ENCODE measurements at regions not wholly inside any gene's neighbourhood (a gene's known extent, or its start where the extent isn't known, plus 50 kb on each side); places are given as distances from the start of the nearest gene placed in this dataset.

DNA sequence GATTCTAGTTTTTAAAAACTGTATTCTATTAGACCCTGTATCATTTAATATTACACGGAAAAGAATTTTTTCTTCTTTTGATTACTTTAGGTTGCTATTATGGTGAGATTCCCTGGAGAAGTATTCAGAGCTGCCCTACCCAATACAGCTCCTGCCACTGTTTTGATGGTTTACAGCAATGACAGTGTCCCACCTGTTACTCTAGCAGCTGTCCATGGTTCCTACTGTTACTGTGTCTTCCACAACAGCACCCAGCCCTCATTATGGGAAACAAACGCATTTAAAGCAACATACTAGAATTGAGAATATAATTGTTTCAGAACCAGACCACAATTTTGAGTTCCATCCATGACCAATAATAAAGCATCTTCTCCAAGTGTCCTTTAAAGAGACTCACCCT lies 450.7 kb downstream of the SHQ1 start:
- peaks cover 64% of the 10 kb centered on the region for H3K4me1 Mint-ChIP-seq (ENCODE audit: low read depth)
- peaks cover 4 to 10% of the 10 kb centered on the region in 2 donors for H3K36me3 Mint-ChIP-seq (ENCODE audit: insufficient read depth in 2 of 2)
- no peaks in the 10 kb centered on the region for H3K9me3 Mint-ChIP-seq
- DNase-seq (no peak), ATAC-seq (replicated peaks in 1 of 2) (no peak)
- no peak overlapping the region for H3K27ac Mint-ChIP-seq
- no peaks in the 10 kb centered on the region for H3K27me3 Mint-ChIP-seq (ENCODE audit: low read depth)
- no peak overlapping the region for H3K4me3 Mint-ChIP-seq

DNA sequence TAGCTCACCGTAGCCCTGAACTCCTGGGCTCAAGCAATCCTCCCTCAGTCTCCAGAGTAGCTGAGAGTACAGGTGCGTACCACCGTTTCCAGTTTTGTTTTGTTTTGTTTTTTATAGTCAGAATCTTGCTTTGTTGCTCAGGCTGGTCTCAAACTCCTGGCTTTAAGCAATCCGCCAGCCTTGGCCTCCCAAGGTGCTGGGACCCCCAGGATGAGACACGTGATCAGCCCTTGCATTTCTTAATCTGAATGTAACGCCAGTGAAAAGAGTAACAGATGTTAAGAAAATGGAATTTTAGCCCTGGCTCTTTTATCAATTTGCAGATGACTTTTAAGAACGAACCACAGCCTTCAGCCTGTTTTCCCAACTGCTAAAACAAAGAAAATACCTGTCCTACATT lies 451.3 kb downstream of the SHQ1 start:
- no peaks in the 10 kb centered on the region for H3K9me3 Mint-ChIP-seq
- no peaks in the 10 kb centered on the region for H3K27me3 Mint-ChIP-seq (ENCODE audit: low read depth)
- DNase-seq (no peak), ATAC-seq (replicated peaks in 1 of 2) (no peak)
- H3K27ac Mint-ChIP-seq = no peak overlapping the region
- H3K36me3 Mint-ChIP-seq (ENCODE audit: insufficient read depth in 2 of 2) = peaks cover 4 to 10% of the 10 kb centered on the region in 2 donors
- no peak overlapping the region for H3K4me3 Mint-ChIP-seq
- peaks cover 63% of the 10 kb centered on the region for H3K4me1 Mint-ChIP-seq (ENCODE audit: low read depth)

DNA sequence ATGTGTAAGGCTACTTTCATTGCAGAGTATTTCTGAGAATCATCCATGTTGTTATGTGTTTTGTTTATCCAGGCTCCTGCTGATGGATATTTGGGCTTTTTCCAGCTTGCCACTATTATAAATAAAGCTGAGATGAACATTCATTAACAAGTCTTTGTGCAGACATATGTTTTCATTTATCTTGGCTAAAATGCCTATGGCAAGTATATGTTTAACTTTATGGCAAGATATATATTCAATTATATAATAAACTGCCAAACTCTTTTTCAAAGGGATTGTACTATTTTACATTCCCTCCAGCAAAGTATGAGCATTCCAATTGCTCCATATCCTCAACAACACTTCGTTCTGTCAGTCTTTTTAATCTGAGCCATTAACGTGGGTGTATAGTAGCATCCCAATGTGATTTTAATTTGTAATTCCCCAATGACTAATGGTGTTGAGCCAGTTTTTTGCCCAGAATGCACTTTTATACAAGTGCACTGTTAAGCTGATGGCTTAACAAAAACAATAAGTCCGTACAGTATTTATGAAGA lies 452.4 kb downstream of the SHQ1 start:
- no peaks in the 10 kb centered on the region for H3K9me3 Mint-ChIP-seq
- DNase-seq = no peak
- peaks cover 56% of the 10 kb centered on the region for H3K4me1 Mint-ChIP-seq (ENCODE audit: low read depth)
- peaks cover 4 to 8% of the 10 kb centered on the region in 2 donors for H3K36me3 Mint-ChIP-seq (ENCODE audit: insufficient read depth in 2 of 2)
- no peaks in the 10 kb centered on the region for H3K27me3 Mint-ChIP-seq (ENCODE audit: low read depth)
- no peak overlapping the region for H3K4me3 Mint-ChIP-seq
- H3K27ac Mint-ChIP-seq = peak overlapping the region; percentile 77
- ATAC-seq (replicated peaks in 1 of 2) = no peak

DNA sequence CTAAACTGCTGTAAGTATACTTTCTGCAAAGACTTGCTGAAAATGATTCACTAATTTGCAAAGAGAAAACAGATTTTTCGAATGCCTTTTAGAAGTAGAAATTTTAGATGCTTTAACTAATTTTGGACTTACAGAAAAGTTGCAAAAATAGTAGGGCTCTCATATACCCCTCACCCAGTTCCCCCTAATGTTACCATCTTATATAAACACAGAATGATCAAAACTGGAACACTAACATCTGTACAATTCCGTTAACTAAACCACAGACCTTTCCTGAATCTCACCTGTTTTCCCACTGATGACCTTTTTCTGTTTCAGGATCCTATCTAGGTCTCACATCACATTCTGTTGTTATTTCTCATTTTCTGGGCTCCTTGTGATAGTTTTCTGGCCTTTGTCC lies 454.8 kb downstream of the SHQ1 start:
- DNase-seq (no peak), ATAC-seq (replicated peaks in 1 of 2) (no peak)
- Mint-ChIP-seq H3K27ac (no peak overlapping the region), H3K4me1 (ENCODE audit: low read depth) (peaks cover 55% of the 10 kb centered on the region), H3K36me3 (ENCODE audit: insufficient read depth in 2 of 2) (peaks cover 0 to 3% of the 10 kb centered on the region in 2 donors), H3K27me3 (ENCODE audit: low read depth) (no peaks in the 10 kb centered on the region), H3K9me3 (no peaks in the 10 kb centered on the region), H3K4me3 (no peak overlapping the region)

DNA sequence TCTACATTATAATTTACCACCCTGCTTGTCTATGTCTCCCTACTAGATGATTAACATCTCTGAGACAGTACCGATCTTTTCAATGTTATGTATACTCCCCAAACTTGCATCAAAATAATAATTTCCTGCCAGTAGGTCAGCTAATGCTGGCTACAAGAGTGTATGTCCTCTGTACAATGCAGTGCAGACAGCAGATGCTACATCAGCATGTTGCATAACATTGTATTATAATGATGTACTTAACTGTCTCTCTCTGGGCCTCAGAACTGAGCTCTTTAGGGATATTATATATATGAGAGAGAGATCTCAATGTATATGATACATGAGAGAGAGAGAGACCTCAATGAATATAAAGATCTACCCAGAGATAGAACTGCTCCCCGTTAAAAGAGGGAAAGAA lies 456.6 kb downstream of the SHQ1 start:
- DNase-seq (no peak), ATAC-seq (replicated peaks in 1 of 2) (no peak)
- Mint-ChIP-seq H3K9me3 (no peaks in the 10 kb centered on the region), H3K4me1 (ENCODE audit: low read depth) (peaks cover 58% of the 10 kb centered on the region), H3K27me3 (ENCODE audit: low read depth) (no peaks in the 10 kb centered on the region), H3K4me3 (no peak overlapping the region), H3K27ac (no peak overlapping the region), H3K36me3 (ENCODE audit: insufficient read depth in 2 of 2) (peaks cover 0 to 3% of the 10 kb centered on the region in 2 donors)

DNA sequence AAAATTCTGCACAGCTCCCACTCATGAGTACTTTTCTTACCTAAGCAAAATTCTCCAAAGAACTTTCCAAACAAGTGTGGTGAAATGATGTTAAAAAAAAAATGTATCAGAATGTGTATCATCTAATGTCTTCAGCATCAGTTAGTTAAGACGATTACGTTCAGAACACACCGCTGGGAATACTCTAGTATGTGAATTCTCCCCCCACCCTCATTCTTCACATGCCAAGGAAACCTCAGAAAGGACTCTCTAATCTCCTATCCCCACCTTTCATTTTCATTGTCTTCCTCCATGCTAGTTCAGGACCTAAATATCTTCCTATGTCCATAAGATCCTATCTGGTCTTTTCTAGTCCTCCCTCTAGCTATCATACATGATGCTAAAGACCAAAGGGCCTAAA lies 457.4 kb downstream of the SHQ1 start:
- ATAC-seq (replicated peaks in 1 of 2) (no peak), DNase-seq (no peak)
- H3K27ac Mint-ChIP-seq = no peak overlapping the region
- no peak overlapping the region for H3K4me3 Mint-ChIP-seq
- H3K36me3 Mint-ChIP-seq (ENCODE audit: insufficient read depth in 2 of 2) = peaks cover 2 to 7% of the 10 kb centered on the region in 2 donors
- H3K9me3 Mint-ChIP-seq = no peaks in the 10 kb centered on the region
- H3K4me1 Mint-ChIP-seq (ENCODE audit: low read depth) = peaks cover 57% of the 10 kb centered on the region
- H3K27me3 Mint-ChIP-seq (ENCODE audit: low read depth) = no peaks in the 10 kb centered on the region

DNA sequence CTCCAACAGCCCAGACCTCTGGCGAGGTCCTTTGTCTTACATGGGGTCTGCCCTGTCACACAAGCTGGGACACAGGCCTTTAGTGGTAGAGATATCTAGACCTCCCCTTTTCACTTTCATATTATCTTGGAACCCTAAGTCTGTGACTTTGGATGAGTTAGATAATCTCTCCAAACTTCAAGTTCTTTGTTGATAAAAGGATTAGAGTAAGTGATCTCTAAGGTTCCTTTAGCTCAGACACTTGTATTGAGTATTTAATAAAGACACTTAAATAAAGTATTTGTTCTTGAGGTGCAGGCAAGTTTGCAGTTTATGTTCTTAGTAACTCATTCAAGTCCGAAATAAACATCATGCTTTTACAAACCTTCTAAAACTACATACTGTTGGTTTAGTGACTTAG lies 459.6 kb downstream of the SHQ1 start:
- Mint-ChIP-seq H3K27ac (no peak overlapping the region), H3K36me3 (ENCODE audit: insufficient read depth in 2 of 2) (peaks cover 2 to 9% of the 10 kb centered on the region in 2 donors), H3K4me1 (ENCODE audit: low read depth) (peaks cover 61% of the 10 kb centered on the region), H3K9me3 (no peaks in the 10 kb centered on the region), H3K27me3 (ENCODE audit: low read depth) (no peaks in the 10 kb centered on the region), H3K4me3 (no peak overlapping the region)
- DNase-seq (no peak), ATAC-seq (replicated peaks in 1 of 2) (no peak)

DNA sequence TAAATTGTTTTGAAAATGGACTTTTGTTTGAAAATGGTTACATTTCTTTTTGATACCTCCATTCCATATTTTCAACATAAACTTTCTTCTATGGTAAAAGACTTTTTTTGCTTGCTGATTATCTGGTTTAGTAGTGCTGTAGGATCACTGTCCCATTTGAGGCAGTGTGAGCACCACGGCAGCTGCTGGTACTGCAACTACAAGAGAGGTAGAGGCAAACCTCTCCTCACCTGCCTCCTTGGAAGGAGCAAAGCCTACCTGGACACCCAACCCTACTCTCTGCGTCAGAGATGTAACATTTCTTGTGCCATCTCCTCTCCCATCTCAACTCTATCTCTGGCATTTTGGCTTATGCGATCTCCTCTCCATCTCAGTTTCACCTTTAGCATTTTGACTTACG lies 460.1 kb downstream of the SHQ1 start:
- Mint-ChIP-seq H3K4me3 (no peak overlapping the region), H3K36me3 (ENCODE audit: insufficient read depth in 2 of 2) (peaks cover 2 to 9% of the 10 kb centered on the region in 2 donors), H3K27me3 (ENCODE audit: low read depth) (no peaks in the 10 kb centered on the region), H3K27ac (no peak overlapping the region), H3K9me3 (no peaks in the 10 kb centered on the region), H3K4me1 (ENCODE audit: low read depth) (peaks cover 61% of the 10 kb centered on the region)
- DNase-seq (no peak), ATAC-seq (replicated peaks in 1 of 2) (no peak)

DNA sequence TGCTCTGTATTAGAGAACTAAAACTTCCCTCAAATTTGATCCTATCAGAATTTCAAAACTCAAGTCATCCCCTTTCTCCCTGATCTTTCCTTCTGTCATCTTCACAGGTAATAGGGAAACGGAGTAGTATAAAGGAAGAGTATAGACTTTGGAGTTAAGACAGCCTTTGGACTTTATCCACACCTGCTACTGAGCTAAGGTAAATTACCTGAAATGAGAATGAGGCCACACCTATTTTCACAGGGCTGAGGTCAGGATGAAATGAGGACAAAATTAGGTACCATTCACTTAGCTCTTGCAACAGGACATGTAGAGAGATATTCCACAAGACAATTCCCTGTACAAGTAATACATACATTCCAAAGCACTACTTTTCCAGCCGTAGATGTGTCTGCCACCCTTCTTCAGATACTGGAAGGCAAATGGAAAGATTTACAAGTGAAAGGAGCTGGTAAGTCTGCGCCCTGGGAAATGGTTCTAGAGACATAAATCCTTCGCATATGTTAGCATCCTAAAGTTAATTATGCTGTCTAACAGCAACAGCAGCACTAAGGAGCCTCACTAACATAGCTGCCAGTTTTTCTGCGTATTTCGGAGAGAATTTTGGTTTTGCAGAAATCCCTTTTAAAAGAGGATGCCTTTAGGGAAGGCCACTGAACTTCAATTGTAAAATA lies 461.8 kb downstream of the SHQ1 start:
- no peaks in the 10 kb centered on the region for H3K9me3 Mint-ChIP-seq
- H3K4me3 Mint-ChIP-seq = no peak overlapping the region
- DNase-seq (no peak), ATAC-seq (replicated peaks in 1 of 2) (no peak)
- no peak overlapping the region for H3K27ac Mint-ChIP-seq
- peaks cover 76% of the 10 kb centered on the region for H3K4me1 Mint-ChIP-seq (ENCODE audit: low read depth)
- H3K36me3 Mint-ChIP-seq (ENCODE audit: insufficient read depth in 2 of 2) = peaks cover 4 to 9% of the 10 kb centered on the region in 2 donors
- H3K27me3 Mint-ChIP-seq (ENCODE audit: low read depth) = no peaks in the 10 kb centered on the region

DNA sequence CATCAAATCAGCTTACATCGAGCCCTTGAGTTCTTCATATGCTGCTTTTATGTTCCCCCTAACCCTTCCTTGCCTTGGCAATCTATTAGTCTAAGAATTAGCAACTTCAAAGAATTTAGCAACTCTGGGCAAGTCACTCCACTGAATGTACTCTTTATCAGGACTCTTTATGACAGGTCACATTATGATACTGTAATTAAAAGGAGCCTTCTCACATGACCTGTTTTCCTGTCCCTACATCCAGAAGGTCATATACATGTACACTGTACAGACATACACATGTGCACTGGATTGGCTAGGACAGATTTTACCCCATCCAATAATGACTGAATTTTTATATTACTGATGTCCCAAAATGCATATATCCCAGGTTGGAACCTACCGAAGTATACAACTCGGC lies 463.1 kb downstream of the SHQ1 start:
- no peak for DNase-seq
- Mint-ChIP-seq H3K36me3 (ENCODE audit: insufficient read depth in 2 of 2) (peaks cover 4 to 9% of the 10 kb centered on the region in 2 donors), H3K27me3 (ENCODE audit: low read depth) (no peaks in the 10 kb centered on the region), H3K9me3 (no peaks in the 10 kb centered on the region), H3K27ac (peak overlapping the region; percentile 2), H3K4me3 (no peak overlapping the region), H3K4me1 (ENCODE audit: low read depth) (peaks cover 88% of the 10 kb centered on the region)
- no peak for ATAC-seq (replicated peaks in 1 of 2)

DNA sequence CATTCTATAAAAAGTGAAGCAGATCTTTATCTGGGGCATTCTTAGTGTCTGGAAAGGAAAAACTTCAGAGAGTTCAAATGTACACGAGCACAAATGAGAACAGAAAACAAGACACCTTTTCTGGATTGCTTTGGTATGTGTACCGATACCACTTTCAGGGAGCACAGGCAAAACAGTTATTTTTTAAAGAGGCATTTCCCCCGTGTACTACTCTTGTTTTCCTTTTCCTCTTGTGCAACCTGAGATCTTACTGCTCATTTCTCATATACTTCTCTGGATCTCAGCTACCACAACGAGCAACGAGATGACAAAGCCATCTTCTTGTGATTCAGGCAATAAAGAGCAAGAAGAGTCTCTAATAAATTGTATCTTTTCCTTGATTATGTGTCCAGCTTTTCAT lies 463.6 kb downstream of the SHQ1 start:
- Mint-ChIP-seq H3K36me3 (ENCODE audit: insufficient read depth in 2 of 2) (peaks cover 4 to 9% of the 10 kb centered on the region in 2 donors), H3K27ac (peak overlapping the region; percentile 2), H3K4me3 (peak overlapping the region in 1 of 2 donors; percentile 9), H3K27me3 (ENCODE audit: low read depth) (no peaks in the 10 kb centered on the region), H3K9me3 (no peaks in the 10 kb centered on the region), H3K4me1 (ENCODE audit: low read depth) (peaks cover 91% of the 10 kb centered on the region)
- DNase-seq = no peak
- peak in 1 of 2 donors; percentile 42 for ATAC-seq (replicated peaks in 1 of 2)

DNA sequence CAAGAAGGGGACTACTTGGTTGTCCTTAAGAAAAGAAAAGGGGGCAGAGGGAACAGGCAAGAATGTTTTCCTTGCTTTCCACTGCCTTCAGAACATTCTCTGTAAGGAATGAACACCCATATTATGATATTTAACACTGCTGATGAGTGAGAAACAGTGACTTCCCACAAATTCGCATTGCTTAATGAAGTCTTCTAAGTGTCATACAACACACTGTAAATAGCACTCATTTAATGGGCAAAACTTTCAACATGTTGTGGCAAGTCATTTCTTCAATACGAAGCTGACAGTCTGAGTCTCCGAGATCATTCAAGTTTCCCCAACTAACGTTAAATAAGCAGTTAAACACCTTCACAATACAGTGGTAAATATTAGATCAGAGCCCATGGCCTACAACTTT lies 464.4 kb downstream of the SHQ1 start:
- DNase-seq = no peak
- peaks cover 94% of the 10 kb centered on the region for H3K4me1 Mint-ChIP-seq (ENCODE audit: low read depth)
- peaks cover 4 to 11% of the 10 kb centered on the region in 2 donors for H3K36me3 Mint-ChIP-seq (ENCODE audit: insufficient read depth in 2 of 2)
- no peak overlapping the region for H3K4me3 Mint-ChIP-seq
- H3K27ac Mint-ChIP-seq = peak overlapping the region; percentile 2
- ATAC-seq (replicated peaks in 1 of 2) = no peak
- H3K9me3 Mint-ChIP-seq = no peaks in the 10 kb centered on the region
- no peaks in the 10 kb centered on the region for H3K27me3 Mint-ChIP-seq (ENCODE audit: low read depth)

DNA sequence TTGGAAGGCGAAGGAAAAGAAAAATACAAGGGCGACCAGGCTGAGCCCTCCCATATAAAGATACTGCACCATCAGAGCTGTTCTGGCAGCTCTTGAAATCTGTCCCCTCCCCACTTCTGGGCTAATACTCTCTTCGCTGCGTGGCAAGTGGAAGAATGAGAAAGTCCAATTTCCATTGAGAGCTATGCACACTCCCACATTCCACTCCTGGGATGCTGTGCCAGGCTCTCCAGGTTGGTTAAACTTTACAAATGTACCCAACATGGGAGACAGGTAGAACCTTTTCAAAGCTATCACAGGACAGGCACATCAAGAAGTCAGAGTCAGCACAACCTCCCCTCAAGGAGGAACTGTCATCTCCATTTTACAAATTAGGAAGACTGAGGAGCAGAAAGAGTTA lies 465.0 kb downstream of the SHQ1 start:
- Mint-ChIP-seq H3K36me3 (ENCODE audit: insufficient read depth in 2 of 2) (peaks cover 4 to 17% of the 10 kb centered on the region in 2 donors), H3K9me3 (no peaks in the 10 kb centered on the region), H3K4me1 (ENCODE audit: low read depth) (peaks cover 94% of the 10 kb centered on the region), H3K27me3 (ENCODE audit: low read depth) (no peaks in the 10 kb centered on the region), H3K27ac (no peak overlapping the region), H3K4me3 (no peak overlapping the region)
- ATAC-seq (replicated peaks in 1 of 2) (no peak), DNase-seq (no peak)

DNA sequence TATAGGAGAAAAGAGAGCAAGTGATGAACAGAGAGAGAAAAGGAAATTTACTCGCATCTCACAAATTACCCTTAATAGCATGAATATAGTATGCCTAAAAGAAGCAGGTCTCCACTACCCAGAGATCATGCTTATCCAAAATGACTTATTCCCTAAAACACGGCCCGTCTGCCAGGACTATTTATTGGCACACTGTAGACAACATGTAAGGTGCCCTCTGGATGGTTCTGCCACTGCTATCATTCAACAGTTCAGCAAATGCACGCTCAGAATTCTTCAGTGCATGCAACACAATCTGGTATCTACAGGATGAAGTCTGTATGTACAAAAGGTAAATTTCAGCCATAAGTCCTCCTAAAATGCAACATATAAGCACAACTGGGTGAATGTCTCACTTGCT lies 465.8 kb downstream of the SHQ1 start:
- DNase-seq = no peak
- Mint-ChIP-seq H3K27ac (no peak overlapping the region), H3K4me3 (no peak overlapping the region)

More for the DNA sequence above, 465.8 kb downstream of the SHQ1 start:
- Mint-ChIP-seq H3K36me3 (ENCODE audit: insufficient read depth in 2 of 2) (peaks cover 5 to 20% of the 10 kb centered on the region in 2 donors), H3K9me3 (no peaks in the 10 kb centered on the region), H3K27me3 (ENCODE audit: low read depth) (no peaks in the 10 kb centered on the region), H3K4me1 (ENCODE audit: low read depth) (peaks cover 89% of the 10 kb centered on the region)
- ATAC-seq (replicated peaks in 1 of 2) = no peak
